HG02763 (cell line): ENCODE measurements at regions not wholly inside any gene's neighbourhood (a gene's known extent, or its start where the extent isn't known, plus 50 kb on each side); places are given as distances from the start of the nearest gene placed in this dataset.

ENCODE experiments used
- ATAC-seq: cut with Tn5 transposase; IDR thresholded peaks from one replicate; pipeline ENCODE4 v1.9.1; 2021; ENCODE audit warnings: mild to moderate bottlenecking, moderate library complexity; ENCODE audit not compliant: unreplicated experiment

- no peak for ATAC-seq
These were observed 599.9 kb downstream of the BUD13 start for GRCh38 chr11:116172851-116173250.

GRCh38 chr11:116172156-116172555 lies 600.6 kb downstream of the BUD13 start:
- ATAC-seq, result no peak

GRCh38 chr11:116171271-116172140 lies 601.3 kb downstream of the BUD13 start:
- ATAC-seq, result no peak

- no peak for ATAC-seq
These were observed 602.2 kb downstream of the BUD13 start for GRCh38 chr11:116170526-116171120.

- no peak for ATAC-seq
These were observed 603.0 kb downstream of the BUD13 start for GRCh38 chr11:116169776-116170175.

- no peak for ATAC-seq
These were observed 604.4 kb downstream of the BUD13 start for GRCh38 chr11:116168459-116168787.

- ATAC-seq, result no peak
These were observed 604.9 kb downstream of the BUD13 start for GRCh38 chr11:116167706-116168458.

- ATAC-seq, result no peak
These were observed 606.0 kb downstream of the BUD13 start for GRCh38 chr11:116166573-116167465.

GRCh38 chr11:116164843-116165242 lies 607.9 kb downstream of the BUD13 start:
- no peak for ATAC-seq

- ATAC-seq, result no peak
These were observed 609.9 kb downstream of the BUD13 start for GRCh38 chr11:116162886-116163230.

- ATAC-seq, result no peak
These were observed 610.5 kb downstream of the BUD13 start for GRCh38 chr11:116162086-116162885.

- ATAC-seq, result no peak
These were observed 624.1 kb downstream of the BUD13 start for GRCh38 chr11:116148645-116149044.

GRCh38 chr11:116148056-116148455 lies 624.7 kb downstream of the BUD13 start:
- no peak for ATAC-seq

- no peak for ATAC-seq
These were observed 627.5 kb downstream of the BUD13 start for GRCh38 chr11:116145187-116145865.

GRCh38 chr11:116144387-116144958 lies 628.3 kb downstream of the BUD13 start:
- ATAC-seq, result no peak

- no peak for ATAC-seq
These were observed 634.1 kb upstream of the CADM1 start for GRCh38 chr11:116138280-116138679.

GRCh38 chr11:116137753-116138152 lies 633.5 kb upstream of the CADM1 start:
- ATAC-seq, result no peak

- no peak for ATAC-seq
These were observed 632.9 kb upstream of the CADM1 start for GRCh38 chr11:116136987-116137674.

- no peak for ATAC-seq
These were observed 631.7 kb upstream of the CADM1 start for GRCh38 chr11:116135891-116136290.
